ENCODE measurements at regions not wholly inside any gene's neighbourhood (a gene's known extent, or its start where the extent isn't known, plus 50 kb on each side); places are given as distances from the start of the nearest gene placed in this dataset.
A peak's percentile ranks its signal among the peaks of the same experiment; 100 is the strongest.
"Not testable (repeated sequence)": the region's sequence is repeated elsewhere in the genome, so short reads cannot be mapped to it uniquely, and the experiment has no call there.

GRCh38 chr5:54404568-54404967 is 50.9 kb upstream of the HSPB3 start:
- DNase-seq (ENCODE audit: low read depth): no peak

- DNase-seq (ENCODE audit: low read depth): no peak
These were observed 51.5 kb upstream of the HSPB3 start for GRCh38 chr5:54403885-54404416.

GRCh38 chr5:54403121-54403520 is 52.4 kb upstream of the HSPB3 start:
- no peak for DNase-seq (ENCODE audit: low read depth)

GRCh38 chr5:54401515-54401914 is 54.0 kb upstream of the HSPB3 start:
- no peak for DNase-seq (ENCODE audit: low read depth)

GRCh38 chr5:54398191-54398590 is 57.3 kb upstream of the HSPB3 start:
- no peak for DNase-seq (ENCODE audit: low read depth)

GRCh38 chr5:54397420-54397819 is 58.1 kb upstream of the HSPB3 start:
- DNase-seq (ENCODE audit: low read depth): no peak

- not testable (repeated sequence) for DNase-seq (ENCODE audit: low read depth)
These were observed 62.5 kb upstream of the HSPB3 start for GRCh38 chr5:54393007-54393406.

GRCh38 chr5:54390539-54391031 is 64.9 kb upstream of the HSPB3 start:
- DNase-seq (ENCODE audit: low read depth): no peak

GRCh38 chr5:54390015-54390414 is 65.5 kb upstream of the HSPB3 start:
- peak; percentile 89 for DNase-seq (ENCODE audit: low read depth)

GRCh38 chr5:54389399-54389798 is 66.1 kb upstream of the HSPB3 start:
- peak; percentile 4 for DNase-seq (ENCODE audit: low read depth)

- DNase-seq (ENCODE audit: low read depth): no peak
These were observed 66.7 kb upstream of the HSPB3 start for GRCh38 chr5:54388811-54389210.

GRCh38 chr5:54388409-54388808 is 67.1 kb upstream of the HSPB3 start:
- DNase-seq (ENCODE audit: low read depth): no peak

- peak; percentile 8 for DNase-seq (ENCODE audit: low read depth)
These were observed 67.8 kb upstream of the HSPB3 start for GRCh38 chr5:54387659-54388232.

- no peak for DNase-seq (ENCODE audit: low read depth)
These were observed 68.5 kb upstream of the HSPB3 start for GRCh38 chr5:54387031-54387430.

GRCh38 chr5:54385994-54386393 is 69.5 kb upstream of the HSPB3 start:
- DNase-seq (ENCODE audit: low read depth): no peak

- DNase-seq (ENCODE audit: low read depth): no peak
These were observed 71.1 kb upstream of the HSPB3 start for GRCh38 chr5:54384356-54384933.

GRCh38 chr5:54383941-54384340 is 71.6 kb upstream of the HSPB3 start:
- DNase-seq (ENCODE audit: low read depth): no peak

- DNase-seq (ENCODE audit: low read depth): no peak
These were observed 72.1 kb upstream of the HSPB3 start for GRCh38 chr5:54383225-54383901.

- DNase-seq (ENCODE audit: low read depth): not testable (repeated sequence)
These were observed 70.9 kb upstream of the ARL15 start for GRCh38 chr5:54381319-54381718.

GRCh38 chr5:54379590-54379989 is 69.2 kb upstream of the ARL15 start:
- no peak for DNase-seq (ENCODE audit: low read depth)

- no peak for DNase-seq (ENCODE audit: low read depth)
These were observed 68.3 kb upstream of the ARL15 start for GRCh38 chr5:54378707-54379106.

- DNase-seq (ENCODE audit: low read depth): not testable (repeated sequence)
These were observed 67.0 kb upstream of the ARL15 start for GRCh38 chr5:54377339-54377738.

GRCh38 chr5:54370982-54371381 is 60.6 kb upstream of the ARL15 start:
- no peak for DNase-seq (ENCODE audit: low read depth)

Data from ELR (cell line).